NB4 (cell line): ENCODE measurements at regions not wholly inside any gene's neighbourhood (a gene's known extent, or its start where the extent isn't known, plus 50 kb on each side); places are given as distances from the start of the nearest gene placed in this dataset.

ENCODE experiments used
- DNase-seq: peaks from one replicate; pipeline ENCODE4 v3.0.0; 2010; ENCODE audit warnings: low read depth
- H3K4me3 ChIP-seq: one replicate; pipeline ENCODE4 v1.5.1; 2011; ENCODE audit warnings: mild to moderate bottlenecking, low read depth, low read length, moderate library complexity
- MYC ChIP-seq: IDR thresholded peaks from 2 replicates; pipeline ENCODE4 v1.6.1; 2011; ENCODE audit warnings: low read depth, low read length
- POLR2A ChIP-seq: IDR thresholded peaks from 2 replicates; pipeline ENCODE4 v1.6.1; 2011; ENCODE audit warnings: mild to moderate bottlenecking; ENCODE audit not compliant: insufficient read length; ENCODE audit errors: extremely low read depth
- TF ChIP-seq, protein P1 (sequence below): IDR thresholded peaks from one replicate; pipeline ENCODE4 v1.5.1; 2012; ENCODE audit warnings: low read depth, low read length
- TF ChIP-seq, protein P2 (sequence below): IDR thresholded peaks from 2 replicates; pipeline ENCODE4 v1.6.1; 2011; ENCODE audit warnings: low read depth, low read length

- TF ChIP-seq POLR2A = no peak
- TF ChIP-seq, protein P1, sequence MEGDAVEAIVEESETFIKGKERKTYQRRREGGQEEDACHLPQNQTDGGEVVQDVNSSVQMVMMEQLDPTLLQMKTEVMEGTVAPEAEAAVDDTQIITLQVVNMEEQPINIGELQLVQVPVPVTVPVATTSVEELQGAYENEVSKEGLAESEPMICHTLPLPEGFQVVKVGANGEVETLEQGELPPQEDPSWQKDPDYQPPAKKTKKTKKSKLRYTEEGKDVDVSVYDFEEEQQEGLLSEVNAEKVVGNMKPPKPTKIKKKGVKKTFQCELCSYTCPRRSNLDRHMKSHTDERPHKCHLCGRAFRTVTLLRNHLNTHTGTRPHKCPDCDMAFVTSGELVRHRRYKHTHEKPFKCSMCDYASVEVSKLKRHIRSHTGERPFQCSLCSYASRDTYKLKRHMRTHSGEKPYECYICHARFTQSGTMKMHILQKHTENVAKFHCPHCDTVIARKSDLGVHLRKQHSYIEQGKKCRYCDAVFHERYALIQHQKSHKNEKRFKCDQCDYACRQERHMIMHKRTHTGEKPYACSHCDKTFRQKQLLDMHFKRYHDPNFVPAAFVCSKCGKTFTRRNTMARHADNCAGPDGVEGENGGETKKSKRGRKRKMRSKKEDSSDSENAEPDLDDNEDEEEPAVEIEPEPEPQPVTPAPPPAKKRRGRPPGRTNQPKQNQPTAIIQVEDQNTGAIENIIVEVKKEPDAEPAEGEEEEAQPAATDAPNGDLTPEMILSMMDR = no peak
- TF ChIP-seq, protein P2, sequence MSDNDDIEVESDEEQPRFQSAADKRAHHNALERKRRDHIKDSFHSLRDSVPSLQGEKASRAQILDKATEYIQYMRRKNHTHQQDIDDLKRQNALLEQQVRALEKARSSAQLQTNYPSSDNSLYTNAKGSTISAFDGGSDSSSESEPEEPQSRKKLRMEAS = no peak
- no peak for TF ChIP-seq MYC
- no peak overlapping the region for H3K4me3 ChIP-seq
- DNase-seq = no peak
These were observed 137.6 kb upstream of the ZNF385D start for GRCh38 chr3:21888656-21889055.

DNA sequence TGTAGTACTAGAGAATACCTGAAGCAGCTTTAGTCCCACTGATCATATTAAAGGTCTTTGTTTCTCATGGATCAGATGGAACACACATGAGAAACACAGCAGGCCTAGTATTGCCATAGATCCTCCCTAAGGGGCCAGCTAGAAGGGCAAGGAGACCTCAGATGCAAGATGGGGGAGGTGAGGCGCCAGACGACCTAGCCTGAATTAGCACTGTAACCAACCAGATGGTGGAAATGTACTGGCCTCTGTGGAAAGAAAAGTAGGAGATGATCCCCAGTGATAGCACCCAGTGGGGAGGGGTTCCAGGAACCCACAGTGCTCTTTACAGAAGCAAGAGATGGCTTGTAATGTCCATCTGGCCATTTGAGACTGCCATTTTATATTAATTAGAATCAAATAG is 138.2 kb upstream of the ZNF385D start:
- TF ChIP-seq, protein P2 = no peak
- TF ChIP-seq MYC (no peak), POLR2A (no peak)
- TF ChIP-seq, protein P1 = no peak
- H3K4me3 ChIP-seq = no peak overlapping the region
- no peak for DNase-seq

- TF ChIP-seq, protein P2 = no peak
- TF ChIP-seq, protein P1 = no peak
- TF ChIP-seq POLR2A (no peak), MYC (no peak)
- no peak overlapping the region for H3K4me3 ChIP-seq
- DNase-seq = no peak
These were observed 141.1 kb upstream of the ZNF385D start for GRCh38 chr3:21892104-21892503.

DNA sequence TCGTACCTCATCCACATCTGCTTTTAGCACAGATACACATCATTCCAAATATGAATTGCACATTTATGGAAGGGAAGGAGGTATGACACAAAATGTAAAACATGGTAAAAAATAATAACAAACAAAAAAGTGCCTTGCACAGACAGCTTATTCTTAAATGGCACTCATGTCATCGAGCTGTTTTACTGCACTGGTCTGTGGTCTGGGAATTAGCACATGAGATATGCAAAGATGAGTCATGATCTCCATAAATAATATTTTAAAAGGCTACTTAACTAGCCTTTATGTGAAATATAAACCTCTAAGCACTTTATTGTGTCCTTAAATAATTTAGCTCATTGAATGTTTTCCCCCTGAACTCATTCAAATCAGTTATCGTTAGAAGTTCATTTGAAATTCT is 142.2 kb upstream of the ZNF385D start:
- TF ChIP-seq, protein P2 = no peak
- TF ChIP-seq, protein P1 = no peak
- TF ChIP-seq POLR2A = no peak
- TF ChIP-seq MYC = no peak
- no peak overlapping the region for H3K4me3 ChIP-seq
- no peak for DNase-seq

DNA sequence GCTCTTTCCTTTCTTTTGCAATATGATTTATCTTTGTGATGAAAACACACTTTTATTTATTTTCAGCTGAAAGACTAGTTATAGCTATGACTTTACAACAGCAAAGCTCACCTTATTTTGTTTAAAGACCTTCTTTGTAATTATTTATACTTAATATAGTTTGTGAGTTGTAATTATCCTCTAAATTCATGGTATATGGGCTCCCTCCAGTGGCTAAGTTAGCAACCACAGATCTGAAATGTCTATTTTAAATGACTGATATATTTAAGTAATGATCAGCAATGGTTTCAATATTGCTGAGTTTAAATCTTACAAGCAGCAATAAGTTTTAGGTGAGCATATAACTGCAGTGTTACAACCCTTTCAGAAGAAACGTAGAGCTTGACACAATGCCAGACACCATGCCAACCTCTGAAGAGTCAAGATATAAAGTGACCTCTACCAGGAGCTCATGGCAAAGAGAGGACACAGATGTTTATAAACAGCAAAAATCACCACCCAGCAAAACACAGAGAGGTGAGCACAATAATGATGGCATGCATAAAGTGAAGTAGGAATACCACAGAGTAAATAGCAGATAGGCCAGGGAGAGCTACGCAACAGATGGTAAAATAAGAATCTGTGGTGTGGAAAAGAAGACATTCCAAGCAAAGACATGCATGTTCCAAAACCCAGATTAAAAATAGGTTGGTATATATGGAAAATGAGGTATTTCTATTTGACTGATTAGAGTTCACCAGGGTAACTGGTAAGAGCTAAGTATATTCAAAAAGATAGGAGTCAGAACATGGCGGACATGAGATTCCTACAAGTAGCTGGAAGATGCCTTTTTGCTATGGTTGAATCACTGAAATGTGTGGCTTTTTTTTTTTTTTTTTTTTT is 143.7 kb upstream of the ZNF385D start:
- H3K4me3 ChIP-seq = no peak overlapping the region
- TF ChIP-seq MYC (no peak), POLR2A (no peak)
- TF ChIP-seq, protein P1 = no peak
- TF ChIP-seq, protein P2 = no peak
- peak; percentile 16 for DNase-seq

- H3K4me3 ChIP-seq = no peak overlapping the region
- no peak for TF ChIP-seq POLR2A
- TF ChIP-seq, protein P1 = no peak
- no peak for TF ChIP-seq MYC
- TF ChIP-seq, protein P2 = no peak
- DNase-seq = no peak
These were observed 147.3 kb upstream of the ZNF385D start for GRCh38 chr3:21898316-21898715.
